ENCODE measurements at regions not wholly inside any gene's neighbourhood (a gene's known extent, or its start where the extent isn't known, plus 50 kb on each side); places are given as distances from the start of the nearest gene placed in this dataset.

DNA sequence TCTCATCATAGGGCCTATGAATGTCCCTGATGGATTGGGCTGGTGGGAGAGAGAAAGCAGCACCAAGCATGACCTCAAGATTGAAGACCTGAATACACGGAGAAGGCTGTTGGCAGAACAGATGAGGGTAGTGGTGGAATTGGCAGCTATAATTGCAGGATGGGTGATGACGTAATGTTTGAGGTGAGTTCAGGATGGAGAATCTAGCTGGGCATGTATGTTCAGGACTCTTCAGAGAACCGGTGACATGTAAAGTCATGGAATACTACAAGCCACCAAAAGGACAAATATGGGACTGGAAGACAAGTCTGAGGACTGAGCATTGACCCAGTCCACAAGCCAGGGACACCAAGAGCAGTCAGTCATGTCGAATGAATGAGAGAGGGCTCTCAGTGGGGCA lies 999.8 kb upstream of the TMEM132C start:
- DNase-seq (ENCODE audit: low read depth in 2 of 3, low spot score in 2 of 3) = no peak

DNA sequence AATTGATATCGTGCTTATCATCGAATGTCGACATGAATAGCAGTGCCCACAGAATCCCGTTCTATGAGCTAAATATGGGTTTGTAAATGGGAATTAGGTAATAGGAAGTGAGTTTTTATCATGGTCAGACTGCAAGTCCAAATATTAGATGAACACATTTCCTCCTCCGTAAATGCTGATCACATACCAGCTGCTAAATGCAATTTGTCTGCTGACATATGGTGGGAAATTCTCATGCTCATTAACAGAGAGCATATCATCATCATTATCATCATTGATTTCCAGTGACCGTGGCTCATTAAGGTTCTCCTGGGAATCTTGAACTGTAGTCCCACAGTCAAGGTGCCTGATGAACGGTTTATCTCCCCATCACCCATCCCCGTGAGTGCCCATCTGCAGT lies 998.8 kb upstream of the TMEM132C start:
- DNase-seq (ENCODE audit: low read depth in 2 of 3, low spot score in 2 of 3) = no peak

DNA sequence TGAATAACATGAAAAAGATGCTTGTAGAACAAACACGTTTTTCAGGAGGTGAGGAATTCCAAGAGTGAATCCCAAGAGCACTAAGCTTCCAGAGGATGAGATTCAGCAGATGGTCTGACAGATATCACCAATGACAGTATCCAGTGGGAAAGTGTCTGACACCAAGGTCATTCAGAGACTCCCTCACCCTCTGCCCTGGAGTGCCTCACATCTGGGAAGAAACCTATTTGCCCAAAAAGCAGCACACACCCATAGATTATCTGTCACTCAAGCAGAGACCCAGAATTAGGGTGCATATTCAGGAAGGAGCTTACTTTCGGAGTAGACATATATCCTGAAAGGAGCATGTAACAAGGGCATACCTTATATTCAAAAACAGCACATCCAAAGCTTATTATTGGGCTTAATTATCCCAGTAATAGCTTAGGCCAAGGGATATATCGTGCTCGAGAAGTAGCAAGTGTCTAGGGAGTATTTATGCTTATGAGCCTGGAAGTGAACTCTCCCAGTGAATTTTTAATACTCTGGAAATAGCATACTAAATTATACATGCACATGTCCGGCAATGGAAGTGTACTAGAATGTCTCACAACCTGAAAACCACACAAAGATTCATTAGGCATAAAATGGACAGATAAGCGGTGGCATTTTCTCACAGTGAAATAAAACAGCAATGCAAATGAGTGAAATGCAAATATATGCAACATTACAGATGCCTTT lies 998.1 kb upstream of the TMEM132C start:
- DNase-seq (ENCODE audit: low read depth in 2 of 3, low spot score in 2 of 3) = no peak

DNA sequence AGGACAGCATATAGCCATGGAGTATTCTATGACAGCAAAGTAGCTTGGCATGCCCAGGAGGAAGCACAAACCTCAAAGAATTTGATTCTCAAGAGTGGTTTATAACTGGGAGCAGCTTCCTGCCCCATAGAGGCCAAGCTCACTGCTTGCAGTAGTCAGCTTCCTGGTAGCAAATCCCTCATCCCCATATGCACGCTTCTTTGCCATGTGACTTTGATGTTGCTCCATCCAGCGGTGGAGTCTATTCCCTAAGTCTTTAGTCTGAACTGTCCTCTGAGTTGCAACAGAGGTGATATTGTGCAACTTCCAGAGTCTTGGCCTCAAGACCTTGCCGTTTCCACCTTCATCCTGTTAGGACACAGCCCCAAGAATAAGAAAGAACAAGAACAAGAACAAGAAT lies 996.8 kb upstream of the TMEM132C start:
- no peak for DNase-seq (ENCODE audit: low read depth in 2 of 3, low spot score in 2 of 3)

DNA sequence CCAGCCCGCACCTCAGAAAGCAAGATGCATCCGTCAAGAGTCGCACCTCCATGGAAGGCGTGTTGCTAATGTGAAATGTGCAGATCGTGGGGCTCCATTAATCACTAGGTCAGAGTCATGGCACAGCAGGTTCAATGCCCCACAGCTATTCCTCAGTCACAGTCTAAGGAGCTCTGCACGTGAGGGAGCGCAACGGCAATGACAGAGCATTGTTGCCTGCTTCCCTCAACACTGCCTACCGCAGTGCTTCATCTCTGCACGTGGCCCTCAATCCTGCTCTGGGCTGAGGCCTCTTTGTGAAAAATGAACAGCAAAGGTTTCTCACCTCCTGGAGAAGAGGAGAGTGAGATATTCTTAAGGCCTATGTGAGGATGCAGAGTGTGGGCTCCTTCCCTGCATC lies 995.2 kb upstream of the TMEM132C start:
- DNase-seq (ENCODE audit: low read depth in 2 of 3, low spot score in 2 of 3) = no peak

DNA sequence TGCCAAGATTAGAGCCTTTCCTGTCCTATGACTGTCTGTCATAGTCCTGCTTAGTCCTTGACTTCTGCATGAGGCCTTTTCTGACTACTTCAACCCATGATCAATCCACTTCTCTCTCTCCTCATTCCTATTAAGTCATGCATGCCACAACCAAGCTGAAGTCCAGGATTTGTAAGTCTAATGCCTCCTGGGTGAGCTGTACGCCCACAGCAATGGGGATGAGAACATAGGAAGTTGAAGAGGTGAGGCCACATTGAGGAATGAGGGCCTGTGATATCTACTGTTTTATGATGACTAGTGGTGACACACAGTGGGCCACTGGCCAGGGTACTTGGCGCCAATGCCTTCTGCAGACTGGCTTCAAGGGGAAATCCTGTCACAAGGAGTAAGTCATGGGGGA lies 994.1 kb upstream of the TMEM132C start:
- no peak for DNase-seq (ENCODE audit: low read depth in 2 of 3, low spot score in 2 of 3)

DNA sequence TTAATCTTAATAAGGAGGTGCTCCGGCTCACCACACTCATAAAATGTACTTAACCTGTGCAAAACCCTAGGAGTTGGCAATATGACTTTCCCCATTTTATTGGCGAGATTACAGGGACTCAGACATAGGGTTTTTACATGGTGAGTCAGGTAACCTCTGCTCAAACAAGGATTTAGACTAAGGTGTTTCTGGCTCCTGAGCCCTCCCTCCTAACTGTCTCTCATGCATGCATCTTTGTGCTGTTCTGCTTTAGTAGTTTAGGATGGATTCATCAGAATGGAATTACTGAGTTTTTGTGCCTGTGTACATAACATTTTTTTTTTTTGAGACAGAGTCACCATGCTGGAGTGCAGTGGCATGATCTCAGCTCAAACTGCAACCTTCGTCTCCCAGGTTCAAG lies 993.3 kb upstream of the TMEM132C start:
- DNase-seq (ENCODE audit: low read depth in 2 of 3, low spot score in 2 of 3) = no peak

DNA sequence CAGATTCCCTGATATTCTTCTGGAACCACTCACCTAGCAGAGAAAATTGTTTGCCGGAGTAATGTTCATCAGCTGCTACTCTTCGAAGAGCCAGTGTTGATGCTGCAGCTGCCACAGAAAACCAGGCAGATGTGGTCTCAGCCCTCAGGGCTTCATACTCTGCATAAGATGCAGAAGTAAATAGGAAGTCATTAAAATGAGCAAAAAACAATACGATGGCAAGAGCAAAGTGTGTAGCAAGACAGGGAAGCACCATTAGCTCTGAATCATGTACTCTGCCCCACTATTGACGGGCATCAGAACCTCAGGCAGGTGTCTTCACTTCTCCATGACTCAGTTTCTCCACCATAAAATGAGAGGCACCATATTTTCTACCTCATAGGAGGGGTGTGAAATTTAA lies 991.6 kb upstream of the TMEM132C start:
- no peak for DNase-seq (ENCODE audit: low read depth in 2 of 3, low spot score in 2 of 3)

DNA sequence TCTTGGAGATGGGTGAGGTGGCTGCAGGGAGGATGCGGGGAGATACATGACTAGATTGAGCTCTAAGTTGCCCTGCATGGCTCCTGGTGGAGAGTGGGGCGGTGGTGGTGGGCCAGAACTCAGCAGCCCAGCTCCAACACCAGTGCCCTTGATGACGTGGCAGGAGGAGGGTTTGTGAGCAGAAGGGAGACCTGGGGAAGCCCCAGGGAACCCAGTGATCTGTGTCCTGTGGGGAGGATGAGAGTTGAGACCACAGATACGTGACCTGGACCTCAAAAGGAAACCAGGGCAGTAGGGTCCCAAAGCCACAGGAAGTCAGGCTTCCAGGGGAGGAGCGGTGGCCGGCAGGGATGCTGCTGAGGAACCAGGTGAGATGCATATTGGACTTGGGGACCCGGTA lies 989.1 kb upstream of the TMEM132C start:
- DNase-seq (ENCODE audit: low read depth in 2 of 3, low spot score in 2 of 3) = no peak

DNA sequence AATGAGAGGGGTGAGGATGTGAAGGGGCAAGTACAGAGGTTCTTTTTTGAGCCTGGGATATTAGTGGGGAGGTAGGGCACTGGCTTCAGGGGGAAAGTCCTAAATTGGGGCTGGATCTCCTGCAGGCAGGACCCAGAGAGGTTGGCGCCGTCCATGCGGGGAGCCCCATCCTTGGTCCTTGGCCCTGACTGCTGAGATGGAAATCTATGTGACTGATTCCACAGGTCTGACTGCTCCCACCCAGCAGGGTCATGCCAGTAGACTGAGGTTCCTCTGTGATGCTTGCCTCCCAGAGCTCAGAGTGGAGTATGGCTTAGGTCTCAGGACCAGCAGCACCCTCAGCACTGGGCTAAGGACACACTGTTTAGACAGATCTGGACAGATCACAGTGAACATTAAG lies 988.6 kb upstream of the TMEM132C start:
- DNase-seq (ENCODE audit: low read depth in 2 of 3, low spot score in 2 of 3) = no peak

DNA sequence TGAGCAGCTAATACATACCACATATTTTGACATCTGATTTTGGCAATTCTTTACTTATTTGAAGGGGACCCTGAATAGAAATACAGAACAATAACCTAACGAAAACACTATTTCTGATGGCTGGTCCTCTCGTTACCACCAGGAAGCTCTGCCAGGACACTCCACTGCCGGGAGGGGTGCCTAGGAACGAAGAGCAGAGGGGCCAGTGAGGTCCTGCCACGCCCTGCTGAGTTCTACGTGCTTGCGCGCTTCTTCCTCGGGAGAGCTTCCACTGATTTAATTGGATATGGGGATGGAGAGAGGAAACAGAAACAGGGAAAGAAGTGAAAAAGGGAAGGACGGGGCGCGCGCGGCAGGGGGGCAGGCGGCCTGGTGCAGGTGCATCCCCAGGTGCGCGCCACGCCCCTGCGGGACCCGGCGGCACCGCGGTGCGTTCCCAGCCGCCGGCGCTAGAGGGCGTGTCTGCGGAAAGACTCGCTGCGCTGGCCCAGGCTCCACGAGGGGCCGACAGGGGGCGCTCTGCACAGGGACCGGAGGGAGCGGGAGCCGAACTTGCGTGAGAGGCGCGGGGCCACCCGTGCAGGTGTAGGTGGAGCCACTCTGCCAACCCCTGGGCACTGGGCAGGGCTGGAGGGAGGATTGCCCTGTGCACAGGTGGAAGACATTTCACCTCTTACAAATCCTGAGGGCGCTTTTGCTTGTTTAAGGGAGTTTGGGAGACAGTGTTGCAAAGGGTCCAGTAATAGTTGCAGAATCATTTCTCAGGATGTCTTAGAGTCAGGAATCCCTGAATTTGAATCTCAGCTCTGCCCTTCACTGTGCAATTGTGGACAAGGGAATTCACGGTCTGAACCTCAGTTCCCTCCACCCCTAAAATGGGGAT lies 986.3 kb upstream of the TMEM132C start:
- peak; percentile 45 to 78 (median 52) for DNase-seq (ENCODE audit: low read depth in 2 of 3, low spot score in 2 of 3)

DNA sequence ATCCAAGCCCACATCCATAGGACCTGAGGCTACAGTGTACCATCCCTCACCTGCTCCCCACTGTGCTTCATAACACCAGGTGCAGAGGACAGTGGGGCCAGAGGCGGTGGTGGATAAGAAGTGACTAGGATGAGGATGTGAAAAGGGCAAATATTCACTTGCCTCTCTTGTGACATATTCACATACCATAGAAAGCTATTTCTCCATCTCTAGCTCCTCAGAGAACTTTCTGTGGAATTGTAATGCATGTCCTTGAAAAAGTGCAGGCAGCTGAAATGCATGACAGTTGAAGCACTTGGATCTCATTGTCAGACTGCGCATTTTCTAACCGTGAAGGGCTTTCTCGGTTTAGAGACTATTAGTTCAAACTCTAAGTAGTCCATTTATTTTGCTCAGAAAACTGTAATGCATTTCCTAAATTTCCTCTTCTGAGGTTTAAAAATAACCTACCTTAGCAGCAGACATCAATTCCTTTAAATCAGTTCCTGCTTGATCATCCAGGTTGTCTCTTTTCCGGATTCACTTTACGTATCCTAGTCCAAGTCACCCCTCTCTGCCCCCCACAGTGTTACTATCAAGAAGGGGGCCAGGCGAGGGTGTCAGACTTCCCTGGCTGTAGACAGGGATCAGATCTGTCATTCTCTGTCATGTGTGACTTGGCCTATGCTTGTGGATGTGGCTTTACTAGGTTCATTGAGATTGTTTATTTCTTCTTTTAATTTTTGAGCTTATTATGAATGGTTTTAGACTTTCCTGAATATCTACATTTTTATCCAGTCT lies 984.0 kb upstream of the TMEM132C start:
- DNase-seq (ENCODE audit: low read depth in 2 of 3, low spot score in 2 of 3) = no peak

DNA sequence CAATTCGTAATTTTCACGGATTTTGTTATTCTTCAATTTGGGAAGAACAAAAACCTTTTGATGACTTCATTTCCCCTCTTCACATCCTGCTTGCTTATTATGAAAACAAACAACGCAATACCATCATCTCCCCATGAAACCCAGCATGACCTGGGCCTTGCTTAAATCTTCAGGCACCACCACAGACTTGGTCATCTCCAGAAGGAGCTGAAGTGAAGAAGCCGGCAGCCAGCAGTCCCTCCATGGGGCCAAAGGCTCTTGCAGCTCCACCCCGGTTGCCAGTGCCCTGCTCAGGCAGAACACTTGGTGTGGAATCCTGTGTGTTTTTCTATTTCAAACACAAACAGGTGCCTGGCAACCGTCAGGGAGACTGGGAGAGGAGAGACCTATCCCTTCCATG lies 982.9 kb upstream of the TMEM132C start:
- no peak for DNase-seq (ENCODE audit: low read depth in 2 of 3, low spot score in 2 of 3)

DNA sequence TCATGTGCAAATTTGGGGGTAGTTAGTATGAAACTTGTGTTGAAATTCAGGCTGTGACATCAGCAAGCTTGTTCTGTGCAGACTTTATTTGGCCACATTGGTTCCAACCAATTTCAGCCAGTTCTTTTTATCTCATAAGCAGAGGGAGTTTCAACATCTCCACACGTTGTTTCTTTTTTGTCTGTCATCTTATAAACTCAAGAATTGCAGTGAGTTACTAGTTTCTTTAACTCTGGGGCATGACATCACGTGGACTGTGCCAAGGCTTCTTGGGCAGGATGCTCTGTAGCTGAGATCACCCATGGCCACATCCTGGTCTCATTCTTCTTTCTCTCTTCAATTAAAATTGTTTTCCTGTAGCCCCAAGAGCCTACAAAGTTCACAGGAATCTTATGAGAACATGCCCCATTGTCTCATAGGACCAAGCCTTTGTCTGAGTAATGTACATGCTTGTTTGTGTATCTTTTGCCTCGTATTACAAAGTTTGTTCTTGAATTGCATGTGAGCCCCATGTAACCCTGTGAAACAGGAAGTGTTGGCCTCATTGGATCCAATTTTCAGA lies 982.0 kb upstream of the TMEM132C start:
- no peak for DNase-seq (ENCODE audit: low read depth in 2 of 3, low spot score in 2 of 3)

DNA sequence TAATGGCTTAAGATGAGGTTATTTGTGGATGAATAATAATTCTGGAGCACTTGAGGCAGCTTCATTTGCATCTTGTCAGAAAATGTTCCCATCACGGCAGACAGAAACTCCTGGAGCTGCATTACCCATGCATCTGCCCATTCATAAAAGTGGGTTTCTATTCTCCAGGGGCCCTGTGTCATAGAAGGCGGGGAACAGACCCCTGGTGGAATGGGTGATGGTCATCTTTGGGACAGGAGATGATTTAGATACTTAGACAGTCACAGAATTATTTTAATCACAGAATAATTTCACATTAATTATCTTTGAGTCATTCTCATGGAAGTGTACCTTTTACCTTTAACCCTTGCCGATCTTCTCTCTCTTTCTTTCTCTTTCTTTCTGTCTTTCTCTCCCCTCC lies 980.7 kb upstream of the TMEM132C start:
- no peak for DNase-seq (ENCODE audit: low read depth in 2 of 3, low spot score in 2 of 3)

DNA sequence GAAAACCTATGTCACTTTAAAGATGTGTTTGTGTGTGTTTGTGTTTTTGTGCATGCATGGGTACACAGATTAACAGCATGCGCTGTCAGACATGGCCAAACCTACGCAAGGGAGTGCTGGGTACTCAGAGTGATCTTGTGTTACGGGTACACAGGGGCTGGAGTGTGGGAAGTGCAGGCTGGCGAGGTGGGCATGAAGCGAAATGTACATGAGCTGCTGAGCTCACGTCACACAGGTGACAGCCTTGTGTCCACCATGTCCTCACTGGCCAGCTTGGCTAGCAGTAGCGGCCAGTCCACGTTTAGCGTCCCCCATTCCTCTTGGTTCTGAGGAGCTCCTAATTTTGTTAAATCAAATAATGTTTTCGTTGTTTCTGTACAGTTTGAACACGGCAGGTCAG lies 979.7 kb upstream of the TMEM132C start:
- DNase-seq (ENCODE audit: low read depth in 2 of 3, low spot score in 2 of 3) = no peak

DNA sequence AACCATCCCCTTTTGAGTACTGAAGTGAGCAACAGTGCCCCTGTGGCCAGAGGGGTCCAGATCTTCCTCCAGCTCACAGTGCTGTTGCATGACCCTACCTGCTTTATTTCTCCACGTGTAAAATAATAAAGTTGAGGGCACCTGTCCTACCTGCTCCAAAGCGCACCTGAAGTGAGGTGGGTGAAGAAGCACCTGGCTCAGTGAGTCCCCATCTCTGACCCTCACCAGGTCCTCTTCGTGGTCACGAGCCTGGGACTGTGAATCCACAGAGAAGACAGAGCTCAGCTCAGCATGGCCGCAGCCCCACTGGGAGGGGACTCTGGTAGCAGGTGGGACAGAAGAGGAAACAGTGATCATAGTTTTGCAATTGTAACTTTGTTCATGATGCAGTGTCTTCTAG lies 976.7 kb upstream of the TMEM132C start:
- DNase-seq (ENCODE audit: low read depth in 2 of 3, low spot score in 2 of 3) = no peak

DNA sequence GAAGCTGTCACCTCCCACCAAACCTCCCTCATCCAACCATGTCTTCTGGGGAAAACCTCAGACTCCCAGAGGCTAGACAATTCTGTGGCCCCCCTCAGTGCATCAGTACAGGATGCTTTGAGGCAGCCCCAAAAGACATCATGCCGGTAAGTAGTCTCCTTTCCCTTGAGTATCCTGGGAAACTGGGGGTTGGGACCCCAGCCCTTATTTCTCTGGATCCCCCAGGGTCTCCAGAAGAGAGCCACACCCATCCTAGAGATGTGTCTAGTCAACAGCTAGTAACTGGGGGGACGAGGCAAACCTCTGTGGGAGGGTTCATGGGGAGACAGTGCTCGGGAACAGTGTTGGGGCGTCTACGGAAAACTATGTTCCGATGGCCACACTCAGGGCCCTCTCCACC lies 974.2 kb upstream of the TMEM132C start:
- DNase-seq (ENCODE audit: low read depth in 2 of 3, low spot score in 2 of 3) = no peak

DNA sequence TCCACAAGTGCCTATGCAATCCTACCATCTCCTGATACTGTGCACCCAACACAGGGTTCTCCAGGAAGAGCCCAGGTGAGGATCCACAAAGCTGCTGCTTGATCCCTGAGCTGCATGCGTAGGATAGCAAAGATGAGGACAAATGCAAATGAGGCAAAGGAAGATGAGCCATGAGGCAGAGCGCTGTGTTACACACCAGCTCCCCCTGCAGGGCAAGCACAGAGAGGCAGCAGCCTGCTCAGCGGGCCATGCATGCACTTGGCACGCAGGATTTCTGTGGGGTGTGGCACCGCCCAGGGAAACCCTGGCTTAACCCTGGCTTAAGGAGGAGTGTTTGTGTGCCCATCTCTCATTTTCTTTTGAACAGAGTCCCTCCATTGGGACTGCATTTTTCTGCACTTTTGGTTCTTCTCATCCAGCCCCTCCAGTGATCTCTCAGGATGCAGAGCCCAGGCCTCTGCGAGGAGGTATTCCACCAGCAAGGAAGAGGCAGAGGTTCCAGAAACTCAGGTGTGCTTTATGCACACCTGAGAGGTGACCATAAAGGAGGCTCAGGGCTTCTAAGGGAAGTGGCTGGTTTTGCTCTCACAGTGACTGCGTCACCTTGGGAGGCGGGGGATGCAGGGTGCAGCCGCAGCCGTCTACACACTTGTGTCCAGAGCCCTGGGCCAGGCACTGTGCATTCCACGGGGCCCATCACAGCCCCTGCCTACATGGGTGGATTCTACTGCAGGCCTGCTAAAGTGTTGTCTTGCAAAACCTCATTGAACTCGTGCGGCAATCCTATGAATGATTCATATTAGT lies 973.3 kb upstream of the TMEM132C start:
- DNase-seq (ENCODE audit: low read depth in 2 of 3, low spot score in 2 of 3) = peak in 1 of 3 experiments; percentile 30

DNA sequence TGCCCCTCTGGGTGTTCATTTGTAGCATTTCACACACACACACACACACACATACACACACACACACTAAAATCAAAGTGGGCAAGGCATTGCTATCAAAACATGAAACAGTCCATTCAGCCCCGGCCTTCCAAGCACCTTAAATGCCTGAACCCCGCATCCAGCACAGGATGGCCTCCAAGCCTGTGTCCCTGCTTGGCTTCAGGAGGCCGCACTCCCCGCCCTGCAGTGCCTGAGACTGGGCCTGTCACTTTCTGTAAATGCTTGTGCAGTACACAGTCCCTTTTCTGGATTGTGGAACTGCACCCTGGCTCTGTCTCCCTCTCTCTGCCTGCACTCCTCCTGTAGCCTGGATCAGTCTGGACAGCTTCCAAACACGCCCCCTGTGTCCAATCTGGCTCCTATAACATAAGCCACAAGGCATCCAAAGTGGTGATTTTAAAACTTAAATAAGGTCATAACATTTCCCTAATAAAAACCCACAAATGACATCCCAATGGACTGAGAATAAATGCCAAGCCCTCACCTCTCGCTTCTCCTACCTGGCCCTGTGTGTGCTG lies 972.2 kb upstream of the TMEM132C start:
- no peak for DNase-seq (ENCODE audit: low read depth in 2 of 3, low spot score in 2 of 3)

Data from activated CD8-positive, alpha-beta memory T cell treated with anti-CD3 and anti-CD28 coated beads for 48 hours (primary cell).